Osteocyte (in vitro differentiated cells): ENCODE measurements at regions not wholly inside any gene's neighbourhood (a gene's known extent, or its start where the extent isn't known, plus 50 kb on each side); places are given as distances from the start of the nearest gene placed in this dataset.

Experiments
- DNase-seq: peaks from one replicate; pipeline ENCODE4 v3.0.0; 2021; ENCODE audit warnings: mixed read lengths; ENCODE audit not compliant: unreplicated experiment; ENCODE audit errors: extremely low spot score
- H3K27ac Mint-ChIP-seq: one replicate; pipeline ENCODE4 v1.8.0; 2021; ENCODE audit warnings: mild to moderate bottlenecking, mixed read lengths; ENCODE audit not compliant: unreplicated experiment
- H3K27me3 Mint-ChIP-seq: one replicate; pipeline ENCODE4 v1.8.0; 2021; ENCODE audit warnings: mixed read lengths; ENCODE audit not compliant: unreplicated experiment
- H3K36me3 Mint-ChIP-seq: one replicate; pipeline ENCODE4 v1.8.0; 2021; ENCODE audit warnings: mixed read lengths; ENCODE audit not compliant: unreplicated experiment
- H3K4me1 Mint-ChIP-seq: one replicate; pipeline ENCODE4 v1.8.0; 2021; ENCODE audit warnings: mixed read lengths; ENCODE audit not compliant: unreplicated experiment
- H3K4me3 Mint-ChIP-seq: one replicate; pipeline ENCODE4 v1.8.0; 2021; ENCODE audit warnings: mild to moderate bottlenecking, moderate library complexity, mixed read lengths; ENCODE audit not compliant: unreplicated experiment
- H3K9me3 Mint-ChIP-seq: one replicate; pipeline ENCODE4 v1.8.0; 2021; ENCODE audit warnings: mixed read lengths; ENCODE audit not compliant: unreplicated experiment
- CTCF ChIP-seq: fragments of 200-600 bp; sonication (generic); IDR thresholded peaks from 2 replicates; pipeline ENCODE4 v1.5.0; 2021; ENCODE audit warnings: antibody characterized with exemption, mild to moderate bottlenecking, moderate library complexity

- TF ChIP-seq CTCF, result no peak
- H3K27me3 Mint-ChIP-seq, result no peaks in the 10 kb centered on the region
Observed at GRCh38 chr5:4413996-4414395, 726.1 kb upstream of the ADAMTS16 start.

GRCh38 chr5:4418084-4418483, 722.0 kb upstream of the ADAMTS16 start:
- Mint-ChIP-seq H3K36me3 (no peaks in the 10 kb centered on the region), H3K27ac (no peak overlapping the region), H3K4me1 (no peaks in the 10 kb centered on the region), H3K27me3 (no peaks in the 10 kb centered on the region), H3K9me3 (peaks cover 13% of the 10 kb centered on the region), H3K4me3 (no peak overlapping the region)
- DNase-seq, result no peak
- TF ChIP-seq CTCF, result no peak

More at GRCh38 chr5:4413996-4414395, 726.1 kb upstream of the ADAMTS16 start:
- H3K4me1 Mint-ChIP-seq, result no peaks in the 10 kb centered on the region
- no peaks in the 10 kb centered on the region for H3K36me3 Mint-ChIP-seq
- no peak for DNase-seq
- no peak overlapping the region for H3K27ac Mint-ChIP-seq
- peaks cover 27% of the 10 kb centered on the region for H3K9me3 Mint-ChIP-seq
- no peak overlapping the region for H3K4me3 Mint-ChIP-seq

GRCh38 chr5:4419281-4419680, 720.8 kb upstream of the ADAMTS16 start:
- DNase-seq, result no peak
- no peak for TF ChIP-seq CTCF
- H3K27ac Mint-ChIP-seq, result no peak overlapping the region
- H3K27me3 Mint-ChIP-seq, result no peaks in the 10 kb centered on the region
- no peaks in the 10 kb centered on the region for H3K36me3 Mint-ChIP-seq
- no peak overlapping the region for H3K4me3 Mint-ChIP-seq
- H3K9me3 Mint-ChIP-seq, result peaks cover 9% of the 10 kb centered on the region
- H3K4me1 Mint-ChIP-seq, result no peaks in the 10 kb centered on the region

GRCh38 chr5:4420177-4420576, 720.0 kb upstream of the ADAMTS16 start:
- Mint-ChIP-seq H3K27ac (no peak overlapping the region), H3K9me3 (peaks cover 7% of the 10 kb centered on the region), H3K4me1 (no peaks in the 10 kb centered on the region), H3K27me3 (no peaks in the 10 kb centered on the region), H3K36me3 (no peaks in the 10 kb centered on the region), H3K4me3 (no peak overlapping the region)
- DNase-seq, result no peak
- TF ChIP-seq CTCF, result no peak

- Mint-ChIP-seq H3K27ac (no peak overlapping the region), H3K4me3 (no peak overlapping the region), H3K36me3 (no peaks in the 10 kb centered on the region), H3K27me3 (no peaks in the 10 kb centered on the region), H3K9me3 (peaks cover 7% of the 10 kb centered on the region), H3K4me1 (no peaks in the 10 kb centered on the region)
- no peak for TF ChIP-seq CTCF
- no peak for DNase-seq
Observed at GRCh38 chr5:4420681-4421080, 719.4 kb upstream of the ADAMTS16 start.
